ENCODE measurements at regions not wholly inside any gene's neighbourhood (a gene's known extent, or its start where the extent isn't known, plus 50 kb on each side); places are given as distances from the start of the nearest gene placed in this dataset.
"Not testable (repeated sequence)": the region's sequence is repeated elsewhere in the genome, so short reads cannot be mapped to it uniquely, and the experiment has no call there.

- H3K4me1 Mint-ChIP-seq (ENCODE audit: unreplicated experiment): no peaks in the 10 kb centered on the region
- peaks cover 48% of the 10 kb centered on the region for H3K9me3 Mint-ChIP-seq (ENCODE audit: unreplicated experiment)
- H3K27ac Mint-ChIP-seq (ENCODE audit: unreplicated experiment): no peak overlapping the region
- DNase-seq (ENCODE audit: extremely low spot score, unreplicated experiment): no peak
- no peak overlapping the region for H3K4me3 Mint-ChIP-seq (ENCODE audit: unreplicated experiment)
- H3K36me3 Mint-ChIP-seq (ENCODE audit: unreplicated experiment): no peaks in the 10 kb centered on the region
- no peak for TF ChIP-seq CTCF (IDR thresholded peaks at IDR 0.05)
- no peaks in the 10 kb centered on the region for H3K27me3 Mint-ChIP-seq (ENCODE audit: unreplicated experiment)
Measured at GRCh38 chr14:37834275-37834674, 238.8 kb downstream of the TTC6 start.

GRCh38 chr14:37838778-37839177 is 243.3 kb downstream of the TTC6 start:
- H3K27ac Mint-ChIP-seq (ENCODE audit: unreplicated experiment); H3K36me3 Mint-ChIP-seq (ENCODE audit: unreplicated experiment); H3K4me1 Mint-ChIP-seq (ENCODE audit: unreplicated experiment); H3K4me3 Mint-ChIP-seq (ENCODE audit: unreplicated experiment); H3K27me3 Mint-ChIP-seq (ENCODE audit: unreplicated experiment); DNase-seq (ENCODE audit: extremely low spot score, unreplicated experiment): not testable (repeated sequence)
- H3K9me3 Mint-ChIP-seq (ENCODE audit: unreplicated experiment): peaks cover 27% of the 10 kb centered on the region

GRCh38 chr14:37841039-37841438 is 245.6 kb downstream of the TTC6 start:
- not testable (repeated sequence) for H3K9me3 Mint-ChIP-seq (ENCODE audit: unreplicated experiment); H3K27ac Mint-ChIP-seq (ENCODE audit: unreplicated experiment); DNase-seq (ENCODE audit: extremely low spot score, unreplicated experiment); H3K36me3 Mint-ChIP-seq (ENCODE audit: unreplicated experiment); H3K4me3 Mint-ChIP-seq (ENCODE audit: unreplicated experiment); H3K27me3 Mint-ChIP-seq (ENCODE audit: unreplicated experiment); H3K4me1 Mint-ChIP-seq (ENCODE audit: unreplicated experiment)

- no peaks in the 10 kb centered on the region for H3K36me3 Mint-ChIP-seq (ENCODE audit: unreplicated experiment)
- H3K27me3 Mint-ChIP-seq (ENCODE audit: unreplicated experiment): no peaks in the 10 kb centered on the region
- no peak for DNase-seq (ENCODE audit: extremely low spot score, unreplicated experiment)
- H3K4me1 Mint-ChIP-seq (ENCODE audit: unreplicated experiment): no peaks in the 10 kb centered on the region
- H3K9me3 Mint-ChIP-seq (ENCODE audit: unreplicated experiment): peaks cover 5% of the 10 kb centered on the region
- no peak overlapping the region for H3K4me3 Mint-ChIP-seq (ENCODE audit: unreplicated experiment)
- no peak overlapping the region for H3K27ac Mint-ChIP-seq (ENCODE audit: unreplicated experiment)
- no peak for TF ChIP-seq CTCF (IDR thresholded peaks at IDR 0.05)
Measured at GRCh38 chr14:37842106-37842505, 246.7 kb downstream of the TTC6 start.

DNA sequence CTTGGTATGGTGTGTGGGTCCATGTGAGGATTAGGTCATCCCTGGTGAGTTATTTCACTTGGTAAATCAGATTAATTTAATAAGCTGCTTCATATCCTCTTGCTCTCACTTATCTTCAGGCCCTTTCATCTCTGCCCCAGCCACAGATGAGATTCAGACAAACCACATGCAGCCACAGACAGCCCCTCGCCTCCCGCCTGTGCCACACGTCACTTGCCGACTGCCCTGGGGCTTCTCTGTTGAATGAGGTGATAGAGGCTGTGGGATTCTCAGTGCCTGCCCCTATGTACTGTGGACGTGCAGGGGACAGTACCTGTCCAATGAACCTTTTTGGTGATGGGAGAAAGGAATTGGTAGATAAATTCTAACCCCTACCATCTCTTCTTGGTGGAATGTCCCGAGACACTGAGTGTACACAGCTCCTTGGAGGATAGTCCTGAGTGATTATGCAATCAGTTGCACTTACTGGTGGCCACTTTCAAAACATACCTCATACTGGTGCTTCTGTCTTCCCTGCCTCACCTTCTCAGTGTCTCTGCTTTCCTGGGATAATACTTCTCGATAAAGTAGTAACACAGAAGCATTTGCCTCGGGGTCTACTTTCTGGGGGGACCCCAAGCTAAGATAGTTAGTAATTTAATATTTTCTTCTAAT is 248.7 kb downstream of the TTC6 start:
- TF ChIP-seq CTCF (IDR thresholded peaks at IDR 0.05): no peak
- peaks cover 2% of the 10 kb centered on the region for H3K27me3 Mint-ChIP-seq (ENCODE audit: unreplicated experiment)
- H3K4me3 Mint-ChIP-seq (ENCODE audit: unreplicated experiment): no peak overlapping the region
- no peak for DNase-seq (ENCODE audit: extremely low spot score, unreplicated experiment)
- H3K4me1 Mint-ChIP-seq (ENCODE audit: unreplicated experiment): no peaks in the 10 kb centered on the region
- H3K36me3 Mint-ChIP-seq (ENCODE audit: unreplicated experiment): no peaks in the 10 kb centered on the region
- no peak overlapping the region for H3K27ac Mint-ChIP-seq (ENCODE audit: unreplicated experiment)
- H3K9me3 Mint-ChIP-seq (ENCODE audit: unreplicated experiment): no peaks in the 10 kb centered on the region

GRCh38 chr14:37844614-37845013 is 249.2 kb downstream of the TTC6 start:
- Mint-ChIP-seq H3K4me1 (ENCODE audit: unreplicated experiment) (no peaks in the 10 kb centered on the region), H3K27me3 (ENCODE audit: unreplicated experiment) (peaks cover 2% of the 10 kb centered on the region), H3K27ac (ENCODE audit: unreplicated experiment) (no peak overlapping the region), H3K36me3 (ENCODE audit: unreplicated experiment) (no peaks in the 10 kb centered on the region), H3K9me3 (ENCODE audit: unreplicated experiment) (no peaks in the 10 kb centered on the region), H3K4me3 (ENCODE audit: unreplicated experiment) (no peak overlapping the region)
- DNase-seq (ENCODE audit: extremely low spot score, unreplicated experiment): no peak
- no peak for TF ChIP-seq CTCF (IDR thresholded peaks at IDR 0.05)

Data from osteocyte (in vitro differentiated cells).